Keratinocyte (primary cell): ENCODE measurements at regions not wholly inside any gene's neighbourhood (a gene's known extent, or its start where the extent isn't known, plus 50 kb on each side); places are given as distances from the start of the nearest gene placed in this dataset.

ENCODE experiments used
- CTCF ChIP-seq, 3 experiments: IDR thresholded peaks in 1 of 3; conservative IDR thresholded peaks in 1 of 3; optimal IDR thresholded peaks in 1 of 3; 2 replicates in 2 of 3; 3 replicates in 1 of 3; pipeline versions ENCODE3 to v1.5.1; 2011; ENCODE audit warnings: low read length in 3 of 3, mild to moderate bottlenecking in 3 of 3, moderate library complexity in 2 of 3, control low read depth in 1 of 3, inconsistent platforms in 1 of 3; ENCODE audit not compliant: insufficient read depth in 2 of 3; ENCODE audit errors: extremely low read depth in 1 of 3
- EZH2 ChIP-seq: IDR thresholded peaks from one replicate; pipeline ENCODE4 v1.6.1; 2012; ENCODE audit warnings: inconsistent platforms, mild to moderate bottlenecking, low read length, moderate library complexity

- TF ChIP-seq CTCF (optimal IDR thresholded peaks at IDR 0.05 in 1 of 3, IDR thresholded peaks at IDR 0.05 in 1 of 3, conservative IDR thresholded peaks at IDR 0.05 in 1 of 3; ENCODE audit: extremely low read depth in 1 of 3, insufficient read depth in 2 of 3, low read length in 3 of 3): no peak
- TF ChIP-seq EZH2: no peak
Measured at GRCh38 chr2:21369787-21370186, 246.0 kb downstream of the TDRD15 start.
